PFSK-1 (cell line): ENCODE measurements at regions not wholly inside any gene's neighbourhood (a gene's known extent, or its start where the extent isn't known, plus 50 kb on each side); places are given as distances from the start of the nearest gene placed in this dataset.

Experiments used
- FOXP2 ChIP-seq: optimal IDR thresholded peaks from 2 replicates; pipeline ENCODE3; 2011; ENCODE audit warnings: borderline replicate concordance, control low read depth, inconsistent platforms; ENCODE audit not compliant: insufficient read depth; ENCODE audit errors: extremely low read length, extremely low read depth
- POLR2AphosphoS5 ChIP-seq: IDR thresholded peaks from 2 replicates; pipeline ENCODE4 v1.6.1; 2012; ENCODE audit warnings: low read depth, mild to moderate bottlenecking, control low read depth, low read length, moderate library complexity
- SIN3A ChIP-seq: IDR thresholded peaks from 2 replicates; pipeline ENCODE4 v1.6.1; 2012; ENCODE audit warnings: mild to moderate bottlenecking, low read length, moderate library complexity, borderline replicate concordance; ENCODE audit not compliant: insufficient read depth
- TAF1 ChIP-seq: IDR thresholded peaks from 2 replicates; pipeline ENCODE4 v1.6.1; 2012; ENCODE audit warnings: low read length, control low read depth, borderline replicate concordance; ENCODE audit not compliant: insufficient read depth
- TF ChIP-seq, protein P1 (sequence below), 2 experiments: IDR thresholded peaks; 2 replicates each; pipeline versions ENCODE4 v1.6.1 to v1.8.0; 2011 to 2012; ENCODE audit warnings: low read depth in 2 of 2, low read length in 2 of 2, control low read depth in 1 of 2, inconsistent platforms in 1 of 2, mild to moderate bottlenecking in 1 of 2, moderate library complexity in 1 of 2; ENCODE audit not compliant: insufficient read depth in 1 of 2

DNA sequence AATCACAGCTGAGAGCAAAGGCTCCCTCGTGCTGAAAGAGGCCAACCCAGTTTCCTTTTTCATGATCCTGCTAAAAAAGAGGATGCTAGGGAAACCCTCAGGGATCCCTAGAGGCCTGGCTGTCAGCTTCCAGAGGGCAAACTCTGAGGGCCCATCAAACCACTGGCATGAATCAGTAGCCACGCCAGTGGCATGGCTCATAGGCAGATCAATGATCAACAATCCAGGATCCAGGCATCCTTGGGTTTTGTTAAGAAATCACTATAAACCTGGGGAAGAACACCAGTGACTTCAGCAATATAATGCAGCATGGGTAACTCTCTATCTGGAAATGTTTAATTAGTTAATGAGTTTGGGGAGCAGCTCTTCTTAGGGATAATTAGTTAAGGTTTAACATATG is 286.5 kb downstream of the C1D start:
- TF ChIP-seq POLR2AphosphoS5 (no peak), FOXP2 (no peak), TAF1 (no peak), SIN3A (no peak)
- TF ChIP-seq, protein P1, sequence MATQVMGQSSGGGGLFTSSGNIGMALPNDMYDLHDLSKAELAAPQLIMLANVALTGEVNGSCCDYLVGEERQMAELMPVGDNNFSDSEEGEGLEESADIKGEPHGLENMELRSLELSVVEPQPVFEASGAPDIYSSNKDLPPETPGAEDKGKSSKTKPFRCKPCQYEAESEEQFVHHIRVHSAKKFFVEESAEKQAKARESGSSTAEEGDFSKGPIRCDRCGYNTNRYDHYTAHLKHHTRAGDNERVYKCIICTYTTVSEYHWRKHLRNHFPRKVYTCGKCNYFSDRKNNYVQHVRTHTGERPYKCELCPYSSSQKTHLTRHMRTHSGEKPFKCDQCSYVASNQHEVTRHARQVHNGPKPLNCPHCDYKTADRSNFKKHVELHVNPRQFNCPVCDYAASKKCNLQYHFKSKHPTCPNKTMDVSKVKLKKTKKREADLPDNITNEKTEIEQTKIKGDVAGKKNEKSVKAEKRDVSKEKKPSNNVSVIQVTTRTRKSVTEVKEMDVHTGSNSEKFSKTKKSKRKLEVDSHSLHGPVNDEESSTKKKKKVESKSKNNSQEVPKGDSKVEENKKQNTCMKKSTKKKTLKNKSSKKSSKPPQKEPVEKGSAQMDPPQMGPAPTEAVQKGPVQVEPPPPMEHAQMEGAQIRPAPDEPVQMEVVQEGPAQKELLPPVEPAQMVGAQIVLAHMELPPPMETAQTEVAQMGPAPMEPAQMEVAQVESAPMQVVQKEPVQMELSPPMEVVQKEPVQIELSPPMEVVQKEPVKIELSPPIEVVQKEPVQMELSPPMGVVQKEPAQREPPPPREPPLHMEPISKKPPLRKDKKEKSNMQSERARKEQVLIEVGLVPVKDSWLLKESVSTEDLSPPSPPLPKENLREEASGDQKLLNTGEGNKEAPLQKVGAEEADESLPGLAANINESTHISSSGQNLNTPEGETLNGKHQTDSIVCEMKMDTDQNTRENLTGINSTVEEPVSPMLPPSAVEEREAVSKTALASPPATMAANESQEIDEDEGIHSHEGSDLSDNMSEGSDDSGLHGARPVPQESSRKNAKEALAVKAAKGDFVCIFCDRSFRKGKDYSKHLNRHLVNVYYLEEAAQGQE (IDR thresholded peaks at IDR 0.05; ENCODE audit: insufficient read depth in 1 of 2, low read depth in 2 of 2, low read length in 2 of 2): no peak

DNA sequence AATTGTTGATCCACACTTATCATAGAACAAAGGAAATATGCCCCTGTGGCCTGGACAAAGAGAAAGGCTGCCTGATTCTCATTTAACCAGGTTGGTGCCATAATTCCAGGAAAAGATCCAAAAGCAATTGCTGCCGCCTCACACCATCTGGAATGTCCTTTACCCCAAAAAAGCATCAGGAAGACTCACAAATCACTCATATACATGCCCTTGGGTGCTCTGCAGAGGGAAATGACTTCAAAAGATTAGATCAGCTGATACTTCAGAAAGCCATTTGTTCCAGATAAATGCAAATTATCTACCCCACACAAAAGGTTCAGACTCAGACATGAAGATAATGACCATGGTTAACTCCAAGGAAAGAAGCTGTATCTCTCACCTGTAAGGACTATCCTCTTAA is 285.8 kb downstream of the C1D start:
- TF ChIP-seq, protein P1 (IDR thresholded peaks at IDR 0.05; ENCODE audit: insufficient read depth in 1 of 2, low read depth in 2 of 2, low read length in 2 of 2): no peak
- TF ChIP-seq POLR2AphosphoS5: no peak
- TF ChIP-seq SIN3A: no peak
- no peak for TF ChIP-seq TAF1
- TF ChIP-seq FOXP2: no peak

DNA sequence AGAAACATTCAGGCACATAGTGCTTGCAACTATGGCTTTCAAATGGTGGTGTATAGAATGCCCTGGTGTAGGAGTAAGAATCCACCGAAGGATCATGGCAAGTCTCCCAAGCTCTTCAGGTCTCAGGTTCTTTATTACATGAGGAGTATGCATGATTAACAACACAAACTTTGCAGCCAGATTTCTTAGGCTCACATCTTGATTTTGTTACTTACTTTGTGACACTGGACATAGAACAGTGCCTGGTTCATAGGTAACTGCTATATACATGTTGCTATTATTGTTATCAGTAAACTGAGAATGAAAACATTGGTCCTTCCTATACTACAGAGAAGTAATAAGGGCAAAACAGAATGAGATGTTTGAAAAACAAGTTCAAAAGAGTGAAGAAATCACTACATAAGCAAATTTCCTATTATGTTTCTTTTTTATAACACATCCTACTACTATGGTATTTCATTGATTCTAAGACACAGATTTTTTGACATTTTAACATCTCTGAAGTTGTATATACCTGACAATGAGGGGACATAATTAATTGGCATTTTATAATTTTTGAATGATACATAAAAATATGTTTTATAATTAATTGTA is 284.9 kb downstream of the C1D start:
- TF ChIP-seq FOXP2 (no peak), TAF1 (no peak), POLR2AphosphoS5 (no peak), SIN3A (no peak)
- TF ChIP-seq, protein P1 (IDR thresholded peaks at IDR 0.05; ENCODE audit: insufficient read depth in 1 of 2, low read depth in 2 of 2, low read length in 2 of 2): no peak

DNA sequence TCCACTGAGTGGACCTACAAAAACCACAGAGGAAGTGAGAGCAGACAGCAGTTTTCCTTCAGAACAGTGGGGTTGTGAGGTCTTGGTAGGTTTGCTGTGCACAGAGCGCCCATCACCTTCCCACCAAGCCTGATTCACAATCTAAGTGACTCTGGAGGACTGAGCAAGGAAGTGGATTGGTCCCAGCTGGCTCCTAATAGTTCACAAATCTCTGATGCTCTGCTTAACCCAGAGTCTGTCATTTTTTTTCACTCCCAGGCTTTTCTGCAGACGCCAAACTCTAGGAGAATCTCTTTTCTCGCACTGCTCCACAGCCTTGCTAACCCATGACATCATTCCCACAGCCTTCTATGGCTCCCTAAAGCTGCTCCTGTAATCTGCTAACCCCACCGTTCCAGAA is 280.4 kb downstream of the C1D start:
- TF ChIP-seq POLR2AphosphoS5: no peak
- TF ChIP-seq, protein P1 (IDR thresholded peaks at IDR 0.05; ENCODE audit: insufficient read depth in 1 of 2, low read depth in 2 of 2, low read length in 2 of 2): no peak
- TF ChIP-seq TAF1: no peak
- no peak for TF ChIP-seq SIN3A
- no peak for TF ChIP-seq FOXP2
